A549 (cell line): ENCODE measurements at regions not wholly inside any gene's neighbourhood (a gene's known extent, or its start where the extent isn't known, plus 50 kb on each side); places are given as distances from the start of the nearest gene placed in this dataset.

ENCODE experiments used
- ATAC-seq, 2 experiments: fragments of 200-7000 bp in 1 of 2; fragments of >200 bp in 1 of 2; cut with Nextera tagmentation in 1 of 2; cut with Tn5 transposase in 1 of 2; 3 replicates each; pipeline versions ENCODE4 v1.8.0 to v1.9.1; 2018 to 2020; ENCODE audit warnings: mild to moderate bottlenecking in 1 of 2, moderate library complexity in 1 of 2
- CTCF ChIA-PET: fragments of 300-600 bp; sonication (Branson Sonifier 250); formaldehyde crosslinking; extraction: SDS; loops from one replicate; lab custom pipeline; 2021; ENCODE audit warnings: antibody characterized with exemption, inconsistent platforms; lab: Yijun Ruan, JAX
- POLR2A ChIA-PET: fragments of 350-600 bp; formaldehyde crosslinking; extraction: SDS; loops from one replicate; lab custom pipeline; 2021; ENCODE audit warnings: antibody characterized with exemption, inconsistent platforms; lab: Yijun Ruan, JAX
- DNase-seq, 2 experiments: peaks; one replicate each; pipeline versions ENCODE4 v3.0.0 to v3.0.0-alpha.2; 2011 to 2016; ENCODE audit warnings: low read depth in 1 of 2, low spot score in 1 of 2
- FAIRE-seq: peaks from 2 replicates; lab custom pipeline; 2011; peaks lifted over from hg19 to GRCh38; lab: Jason Lieb, UNC
- H3K27ac ChIP-seq, 2 experiments: fragments of >200 bp; sonication (Bioruptor Twin); formaldehyde crosslinking; 3 replicates each; pipeline ENCODE4 v1.5.1; 2016 to 2017
- H3K4me1 ChIP-seq: fragments of >200 bp; sonication (Bioruptor Twin); formaldehyde crosslinking; 3 replicates; pipeline ENCODE4 v1.6.1; 2016
- H3K4me2 ChIP-seq: fragments of >200 bp; sonication (Bioruptor Twin); formaldehyde crosslinking; 3 replicates; pipeline ENCODE4 v1.6.1; 2016
- H3K4me3 ChIP-seq: fragments of >200 bp; sonication (Bioruptor Twin); formaldehyde crosslinking; 3 replicates; pipeline ENCODE4 v1.5.1; 2016
- H3K9me3 ChIP-seq: fragments of >200 bp; sonication (Bioruptor Twin); formaldehyde crosslinking; 3 replicates; pipeline ENCODE4 v1.6.1; 2016
- CBX8 ChIP-seq: fragments of 200-600 bp; sonication (generic); IDR thresholded peaks from 2 replicates; pipeline ENCODE4 v1.6.1; 2016
- CEBPB ChIP-seq, 2 experiments: fragments of >200 bp in 1 of 2; sonication (Bioruptor Twin) in 1 of 2; formaldehyde crosslinking in 1 of 2; IDR thresholded peaks; 2 replicates each; pipeline ENCODE4 v1.6.1; 2012 to 2016
- CHD4 ChIP-seq: fragments of 200-600 bp; sonication (generic); IDR thresholded peaks from 2 replicates; pipeline ENCODE4 v1.6.1; 2016; ENCODE audit warnings: antibody characterized with exemption, mild to moderate bottlenecking, borderline replicate concordance
- ELK1 ChIP-seq: fragments of 150-350 bp; IDR thresholded peaks from 2 replicates; pipeline ENCODE4 v1.6.1; 2014; ENCODE audit warnings: low read depth, mild to moderate bottlenecking, low read length
- FOSL2 ChIP-seq, 2 experiments: fragments of 450-650 bp in 1 of 2; fragments of >200 bp in 1 of 2; sonication (Bioruptor Twin) in 1 of 2; formaldehyde crosslinking; IDR thresholded peaks; 2 replicates each; pipeline versions ENCODE4 v1.5.0 to v1.6.1; 2016 to 2020; ENCODE audit warnings: mild to moderate bottlenecking in 1 of 2, moderate library complexity in 1 of 2
- FOXS1 ChIP-seq: fragments of 250-450 bp; sonication (Bioruptor Pico); IDR thresholded peaks from 2 replicates; pipeline ENCODE4 v1.5.0; 2020; ENCODE audit warnings: mild to moderate bottlenecking, moderate library complexity
- GATA3 ChIP-seq: IDR thresholded peaks from 2 replicates; pipeline ENCODE4 v1.6.1; 2012; ENCODE audit warnings: borderline replicate concordance
- HDAC2 ChIP-seq: fragments of 200-600 bp; sonication (generic); IDR thresholded peaks from 2 replicates; pipeline ENCODE4 v1.6.1; 2016
- HES2 ChIP-seq: fragments of >200 bp; sonication (Bioruptor Twin); formaldehyde crosslinking; IDR thresholded peaks from 2 replicates; pipeline ENCODE4 v1.6.1; 2016
- HMGXB4 ChIP-seq: fragments of 250-450 bp; sonication (Bioruptor Pico); IDR thresholded peaks from 2 replicates; pipeline ENCODE4 v1.5.0; 2021; ENCODE audit warnings: mild to moderate bottlenecking, moderate library complexity, borderline replicate concordance
- HOXA7 ChIP-seq: fragments of 250-450 bp; sonication (Bioruptor Pico); IDR thresholded peaks from 2 replicates; pipeline ENCODE4 v1.5.0; 2020; ENCODE audit warnings: mild to moderate bottlenecking, moderate library complexity
- HOXB13 ChIP-seq: fragments of 250-450 bp; sonication (Bioruptor Pico); IDR thresholded peaks from 2 replicates; pipeline ENCODE4 v1.5.0; 2020; ENCODE audit warnings: low read depth, mild to moderate bottlenecking, moderate library complexity
- JUN ChIP-seq, 2 experiments: fragments of >200 bp; sonication (Bioruptor Twin); formaldehyde crosslinking; IDR thresholded peaks; 2 replicates in 1 of 2; 3 replicates in 1 of 2; pipeline ENCODE4 v1.6.1; 2016 to 2017
- JUNB ChIP-seq: fragments of >200 bp; sonication (Bioruptor Twin); formaldehyde crosslinking; IDR thresholded peaks from 2 replicates; pipeline ENCODE4 v1.6.1; 2016
- KDM1A ChIP-seq: fragments of 200-600 bp; sonication (generic); IDR thresholded peaks from 2 replicates; pipeline ENCODE4 v1.6.1; 2016; ENCODE audit warnings: low read depth, mild to moderate bottlenecking
- MAFK ChIP-seq: fragments of 450-650 bp; IDR thresholded peaks from 2 replicates; pipeline ENCODE4 v1.6.1; 2014; ENCODE audit not compliant: partially characterized antibody
- MAZ ChIP-seq: fragments of 150-350 bp; IDR thresholded peaks from 2 replicates; pipeline ENCODE4 v1.6.1; 2014; ENCODE audit warnings: antibody characterized with exemption, low read depth, low read length, borderline replicate concordance
- NPAS2 ChIP-seq: fragments of 250-450 bp; sonication (Bioruptor Pico); IDR thresholded peaks from 2 replicates; pipeline ENCODE4 v1.8.0; 2022; ENCODE audit warnings: mild to moderate bottlenecking, moderate library complexity, borderline replicate concordance
- PHF8 ChIP-seq: fragments of 200-600 bp; sonication (generic); IDR thresholded peaks from 2 replicates; pipeline ENCODE4 v1.6.1; 2016; ENCODE audit warnings: low read depth, mild to moderate bottlenecking, antibody characterized with exemption, moderate library complexity, borderline replicate concordance
- POLR2AphosphoS2 ChIP-seq: conservative IDR thresholded peaks from 2 replicates; pipeline ENCODE4 v1.6.1; 2012; ENCODE audit warnings: low read length, improper control_type of control experiment, inconsistent platforms
- RAD21 ChIP-seq, 2 experiments: fragments of >200 bp in 1 of 2; sonication (Bioruptor Twin) in 1 of 2; formaldehyde crosslinking in 1 of 2; IDR thresholded peaks in 1 of 2; conservative IDR thresholded peaks in 1 of 2; 2 replicates in 1 of 2; 3 replicates in 1 of 2; pipeline ENCODE4 v1.6.1; 2012 to 2018; ENCODE audit warnings: inconsistent platforms in 1 of 2
- RARB ChIP-seq: fragments of 250-450 bp; sonication (Bioruptor Pico); IDR thresholded peaks from 2 replicates; pipeline ENCODE4 v1.8.0; 2021; ENCODE audit warnings: mild to moderate bottlenecking, moderate library complexity
- RCOR1 ChIP-seq: fragments of 150-350 bp; IDR thresholded peaks from 2 replicates; pipeline ENCODE4 v1.6.1; 2014; ENCODE audit warnings: antibody characterized with exemption, low read length, low read depth
- RNF2 ChIP-seq: fragments of 200-600 bp; sonication (generic); IDR thresholded peaks from 2 replicates; pipeline ENCODE4 v1.6.1; 2016; ENCODE audit warnings: low read depth, mild to moderate bottlenecking, antibody characterized with exemption, moderate library complexity, borderline replicate concordance
- SREBF2 ChIP-seq: fragments of 450-650 bp; IDR thresholded peaks from 2 replicates; pipeline ENCODE4 v1.6.1; 2014; ENCODE audit warnings: mild to moderate bottlenecking, moderate library complexity
- TFCP2L1 ChIP-seq: fragments of 250-450 bp; sonication (Bioruptor Pico); IDR thresholded peaks from 2 replicates; pipeline ENCODE4 v1.5.0; 2021; ENCODE audit warnings: mild to moderate bottlenecking
- TP53 ChIP-seq: fragments of 250-450 bp; sonication (Bioruptor Pico); IDR thresholded peaks from 2 replicates; pipeline ENCODE4 v1.5.0; 2021; ENCODE audit warnings: mild to moderate bottlenecking, moderate library complexity
- ZFP36 ChIP-seq: fragments of 450-650 bp; IDR thresholded peaks from 2 replicates; pipeline ENCODE4 v1.6.1; 2014; ENCODE audit warnings: borderline replicate concordance; ENCODE audit not compliant: partially characterized antibody
- ZNF302 ChIP-seq: fragments of 250-450 bp; sonication (Bioruptor Pico); IDR thresholded peaks from 2 replicates; pipeline ENCODE4 v1.9.0; 2021; ENCODE audit warnings: inconsistent platforms, mild to moderate bottlenecking, moderate library complexity
- WGBS: methylation state at CpG from one replicate; pipeline ENCODE4 v1.1.6; 2017; ENCODE audit errors: missing lambda C conversion rate; 5-methylcytosine and 5-hydroxymethylcytosine counted together
- TF ChIP-seq, protein P1 (sequence below): fragments of 450-650 bp; IDR thresholded peaks from 2 replicates; pipeline ENCODE4 v1.6.1; 2014; ENCODE audit warnings: antibody characterized with exemption
- TF ChIP-seq, protein P2 (sequence below): IDR thresholded peaks from 2 replicates; pipeline ENCODE4 v1.6.1; 2012

DNA sequence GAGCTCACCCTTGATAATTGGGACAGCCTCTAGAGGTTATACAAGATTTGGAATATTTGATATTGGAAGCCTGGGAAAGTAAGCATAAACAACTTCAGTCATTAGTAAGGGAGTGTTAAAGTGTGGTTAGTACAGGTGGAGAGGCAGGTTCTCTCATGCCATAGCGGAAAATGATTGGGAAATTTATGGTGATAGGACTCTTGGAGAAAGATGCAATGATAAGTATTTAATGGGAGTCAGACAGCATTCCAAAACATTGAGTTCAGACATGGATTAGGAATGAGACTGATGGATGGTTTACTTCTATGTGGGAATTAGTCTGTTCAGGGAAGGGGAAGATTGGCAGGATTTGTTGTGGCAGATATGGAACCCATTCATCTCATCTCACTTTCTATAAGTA is 152.7 kb downstream of the MCHR2 start:
- no peak overlapping the region for H3K4me3 ChIP-seq
- no peak overlapping the region for H3K4me2 ChIP-seq
- H3K9me3 ChIP-seq, result no peaks in the 10 kb centered on the region
- no peak overlapping the region for H3K27ac ChIP-seq
- ATAC-seq, result no peak
- ChIA-PET POLR2A (no interaction called here), CTCF (no interaction called here)
- DNase-seq, result no peak
- no peaks in the 10 kb centered on the region for H3K4me1 ChIP-seq
- no peak for FAIRE-seq
- WGBS, result 0% methylated on average over 1 of the region's 1 CpG
- no peak for TF ChIP-seq HDAC2
- no peak for TF ChIP-seq CHD4
- TF ChIP-seq RCOR1, result no peak
- TF ChIP-seq KDM1A, result no peak
- TF ChIP-seq RAD21 (conservative IDR thresholded peaks at IDR 0.05 in 1 of 2, IDR thresholded peaks at IDR 0.05 in 1 of 2), result no peak
- no peak for TF ChIP-seq PHF8
- no peak for TF ChIP-seq SREBF2
- TF ChIP-seq CEBPB (IDR thresholded peaks at IDR 0.05), result no peak
- TF ChIP-seq ELK1, result no peak
- TF ChIP-seq CBX8, result no peak
- TF ChIP-seq MAFK, result no peak
- no peak for TF ChIP-seq JUNB

GRCh38 chr6:99846006-99846405 is 148.0 kb downstream of the MCHR2 start:
- TF ChIP-seq ELK1 (no peak), CBX8 (no peak), FOSL2 (IDR thresholded peaks at IDR 0.05) (no peak), FOSL2 (CRISPR knock-in tag; IDR thresholded peaks at IDR 0.05) (no peak), MAZ (no peak), ZFP36 (no peak), GATA3 (no peak), POLR2AphosphoS2 (no peak), RARB (CRISPR knock-in tag) (no peak), HOXB13 (no peak), NPAS2 (CRISPR knock-in tag) (no peak)
- TF ChIP-seq, protein P1, sequence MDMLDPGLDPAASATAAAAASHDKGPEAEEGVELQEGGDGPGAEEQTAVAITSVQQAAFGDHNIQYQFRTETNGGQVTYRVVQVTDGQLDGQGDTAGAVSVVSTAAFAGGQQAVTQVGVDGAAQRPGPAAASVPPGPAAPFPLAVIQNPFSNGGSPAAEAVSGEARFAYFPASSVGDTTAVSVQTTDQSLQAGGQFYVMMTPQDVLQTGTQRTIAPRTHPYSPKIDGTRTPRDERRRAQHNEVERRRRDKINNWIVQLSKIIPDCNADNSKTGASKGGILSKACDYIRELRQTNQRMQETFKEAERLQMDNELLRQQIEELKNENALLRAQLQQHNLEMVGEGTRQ, result no peak
- H3K4me1 ChIP-seq, result no peaks in the 10 kb centered on the region
- CTCF ChIA-PET, result interaction anchor here (0.6 to 2.4 kb wide), 2 partner anchors 23 to 1919 kb away, joined by 4 to 7 read pairs; no protein-coding TSS in a partner anchor
- ATAC-seq, result no peak
- no peak overlapping the region for H3K4me3 ChIP-seq
- no peak for DNase-seq
- no peak overlapping the region for H3K27ac ChIP-seq
- H3K4me2 ChIP-seq, result no peak overlapping the region
- WGBS, result 0% methylated on average over 2 of the region's 2 CpGs
- no peaks in the 10 kb centered on the region for H3K9me3 ChIP-seq
- no peak for FAIRE-seq
- POLR2A ChIA-PET, result no interaction called here

- POLR2A ChIA-PET, result no interaction called here
- Histone ChIP-seq H3K27ac (no peak overlapping the region), H3K9me3 (no peaks in the 10 kb centered on the region), H3K4me1 (no peaks in the 10 kb centered on the region), H3K4me3 (no peak overlapping the region), H3K4me2 (no peak overlapping the region)
- CTCF ChIA-PET, result interaction anchor here (1.6 kb wide), 1 partner anchor 17 kb away, joined by 4 read pairs; no protein-coding TSS in a partner anchor
- DNase-seq, result no peak
- 13% methylated on average over 2 of the region's 2 CpGs for WGBS
- ATAC-seq, result no peak
- no peak for FAIRE-seq
- TF ChIP-seq, protein P2, sequence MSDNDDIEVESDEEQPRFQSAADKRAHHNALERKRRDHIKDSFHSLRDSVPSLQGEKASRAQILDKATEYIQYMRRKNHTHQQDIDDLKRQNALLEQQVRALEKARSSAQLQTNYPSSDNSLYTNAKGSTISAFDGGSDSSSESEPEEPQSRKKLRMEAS, result no peak
- no peak for TF ChIP-seq RNF2
- TF ChIP-seq FOSL2 (IDR thresholded peaks at IDR 0.05), result no peak
- no peak for TF ChIP-seq FOSL2 (CRISPR knock-in tag; IDR thresholded peaks at IDR 0.05)
- no peak for TF ChIP-seq ZNF302 (CRISPR knock-in tag)
- TF ChIP-seq HES2, result no peak
- no peak for TF ChIP-seq HMGXB4
- TF ChIP-seq ZFP36, result no peak
- TF ChIP-seq TP53 (CRISPR knock-in tag), result no peak
- TF ChIP-seq CBX8, result no peak
- no peak for TF ChIP-seq HOXA7
- TF ChIP-seq JUN (IDR thresholded peaks at IDR 0.05), result no peak
- no peak for TF ChIP-seq SREBF2
- TF ChIP-seq FOXS1, result no peak
- no peak for TF ChIP-seq POLR2AphosphoS2
- no peak for TF ChIP-seq TFCP2L1 (CRISPR knock-in tag)
Measured at GRCh38 chr6:99850841-99851240, 143.2 kb downstream of the MCHR2 start.
